NT2/D1 (cell line): ENCODE measurements at regions not wholly inside any gene's neighbourhood (a gene's known extent, or its start where the extent isn't known, plus 50 kb on each side); places are given as distances from the start of the nearest gene placed in this dataset.

Experiments
- DNase-seq: peaks from one replicate; pipeline ENCODE4 v3.0.0-alpha.2; 2011; ENCODE audit warnings: low read depth, low spot score
- H3K27me3 ChIP-seq: 2 replicates; pipeline ENCODE4 v1.6.0; 2011; ENCODE audit warnings: mild to moderate bottlenecking; ENCODE audit not compliant: insufficient read length, insufficient read depth
- H3K36me3 ChIP-seq: 2 replicates; pipeline ENCODE4 v1.6.1; 2011; ENCODE audit warnings: mild to moderate bottlenecking, low read length, mixed read lengths; ENCODE audit not compliant: insufficient read depth, insufficient read length
- H3K4me1 ChIP-seq: 2 replicates; pipeline ENCODE4 v1.5.1; 2011; ENCODE audit not compliant: insufficient read depth, insufficient read length
- H3K4me3 ChIP-seq: 2 replicates; pipeline ENCODE4 v1.5.1; 2011; ENCODE audit warnings: low read depth; ENCODE audit not compliant: insufficient read length
- H3K9ac ChIP-seq: 2 replicates; pipeline ENCODE4 v1.6.0; 2011; ENCODE audit warnings: low read depth; ENCODE audit not compliant: insufficient read length
- H3K9me3 ChIP-seq: 2 replicates; pipeline ENCODE4 v1.5.1; 2011; ENCODE audit warnings: mild to moderate bottlenecking, low read length; ENCODE audit not compliant: insufficient read depth
- SUZ12 ChIP-seq: IDR thresholded peaks from 2 replicates; pipeline ENCODE4 v1.6.1; 2011; ENCODE audit not compliant: insufficient read length, insufficient read depth; ENCODE audit errors: extremely low read depth
- YY1 ChIP-seq: IDR thresholded peaks from 2 replicates; pipeline ENCODE4 v1.6.1; 2011; ENCODE audit not compliant: insufficient read length, insufficient read depth
- ZNF274 ChIP-seq: IDR thresholded peaks from 2 replicates; pipeline ENCODE4 v1.6.1; 2011; ENCODE audit warnings: mild to moderate bottlenecking, low read depth, low read length

GRCh38 chr2:157149270-157149669 lies 108.2 kb upstream of the GALNT5 start:
- no peaks in the 10 kb centered on the region for H3K9me3 ChIP-seq
- H3K36me3 ChIP-seq: no peaks in the 10 kb centered on the region
- no peaks in the 10 kb centered on the region for H3K4me1 ChIP-seq
- no peak overlapping the region for H3K9ac ChIP-seq
- no peak for DNase-seq
- no peak overlapping the region for H3K4me3 ChIP-seq
- no peaks in the 10 kb centered on the region for H3K27me3 ChIP-seq
- no peak for TF ChIP-seq ZNF274

- Histone ChIP-seq H3K4me1 (no peaks in the 10 kb centered on the region), H3K9me3 (no peaks in the 10 kb centered on the region), H3K36me3 (no peaks in the 10 kb centered on the region), H3K4me3 (no peak overlapping the region), H3K27me3 (no peaks in the 10 kb centered on the region), H3K9ac (no peak overlapping the region)
- DNase-seq: no peak
- TF ChIP-seq SUZ12 (no peak), YY1 (no peak), ZNF274 (no peak)
Measured at GRCh38 chr2:157150747-157151146, 106.8 kb upstream of the GALNT5 start.

- no peak for DNase-seq
- H3K9ac ChIP-seq: no peak overlapping the region
- H3K4me3 ChIP-seq: no peak overlapping the region
- TF ChIP-seq ZNF274: no peak
- no peak for TF ChIP-seq YY1
- no peak for TF ChIP-seq SUZ12
- no peaks in the 10 kb centered on the region for H3K36me3 ChIP-seq
- H3K4me1 ChIP-seq: no peaks in the 10 kb centered on the region
- H3K9me3 ChIP-seq: no peaks in the 10 kb centered on the region
- no peaks in the 10 kb centered on the region for H3K27me3 ChIP-seq
Measured at GRCh38 chr2:157152362-157152761, 105.1 kb upstream of the GALNT5 start.

- Histone ChIP-seq H3K9ac (no peak overlapping the region), H3K36me3 (no peaks in the 10 kb centered on the region), H3K27me3 (no peaks in the 10 kb centered on the region), H3K4me1 (no peaks in the 10 kb centered on the region), H3K9me3 (no peaks in the 10 kb centered on the region), H3K4me3 (no peak overlapping the region)
- DNase-seq: no peak
- TF ChIP-seq SUZ12 (no peak), YY1 (no peak), ZNF274 (no peak)
Measured at GRCh38 chr2:157155992-157156391, 101.5 kb upstream of the GALNT5 start.

GRCh38 chr2:157158111-157158510 lies 99.4 kb upstream of the GALNT5 start:
- H3K4me1 ChIP-seq: no peaks in the 10 kb centered on the region

GRCh38 chr2:157159221-157159934 lies 98.1 kb upstream of the GALNT5 start:
- Histone ChIP-seq H3K27me3 (no peaks in the 10 kb centered on the region), H3K36me3 (no peaks in the 10 kb centered on the region), H3K4me1 (no peaks in the 10 kb centered on the region), H3K9me3 (no peaks in the 10 kb centered on the region), H3K9ac (no peak overlapping the region), H3K4me3 (no peak overlapping the region)
- no peak for DNase-seq
- TF ChIP-seq ZNF274: no peak
- no peak for TF ChIP-seq YY1
- TF ChIP-seq SUZ12: no peak

More at GRCh38 chr2:157158111-157158510, 99.4 kb upstream of the GALNT5 start:
- H3K9ac ChIP-seq: no peak overlapping the region
- no peaks in the 10 kb centered on the region for H3K9me3 ChIP-seq
- TF ChIP-seq ZNF274: no peak
- no peak for TF ChIP-seq YY1
- no peak for TF ChIP-seq SUZ12
- no peak for DNase-seq
- no peaks in the 10 kb centered on the region for H3K27me3 ChIP-seq
- H3K4me3 ChIP-seq: no peak overlapping the region
- no peaks in the 10 kb centered on the region for H3K36me3 ChIP-seq

GRCh38 chr2:157160111-157160510 lies 97.4 kb upstream of the GALNT5 start:
- H3K9me3 ChIP-seq: peaks cover 5% of the 10 kb centered on the region; the same call in 1 of the 2 replicates
- H3K4me1 ChIP-seq: no peaks in the 10 kb centered on the region
- H3K36me3 ChIP-seq: no peaks in the 10 kb centered on the region
- no peaks in the 10 kb centered on the region for H3K27me3 ChIP-seq
- no peak overlapping the region for H3K9ac ChIP-seq
- TF ChIP-seq ZNF274 (no peak), SUZ12 (no peak), YY1 (no peak)
- DNase-seq: no peak
- H3K4me3 ChIP-seq: no peak overlapping the region

GRCh38 chr2:157164370-157164769 lies 93.1 kb upstream of the GALNT5 start:
- no peaks in the 10 kb centered on the region for H3K4me1 ChIP-seq
- H3K9ac ChIP-seq: no peak overlapping the region
- no peaks in the 10 kb centered on the region for H3K36me3 ChIP-seq
- no peaks in the 10 kb centered on the region for H3K27me3 ChIP-seq
- no peak for DNase-seq
- no peak for TF ChIP-seq ZNF274
- TF ChIP-seq SUZ12: no peak
- no peak for TF ChIP-seq YY1
- peaks cover 11% of the 10 kb centered on the region; the same call in 1 of the 2 replicates for H3K9me3 ChIP-seq
- H3K4me3 ChIP-seq: no peak overlapping the region
